B cell (primary cell): ENCODE measurements at regions not wholly inside any gene's neighbourhood (a gene's known extent, or its start where the extent isn't known, plus 50 kb on each side); places are given as distances from the start of the nearest gene placed in this dataset.

Experiments used
- ATAC-seq: fragments of 200-7000 bp; cut with Tn5 transposase; one replicate; pipeline ENCODE4 v1.10.0; 2021; ENCODE audit warnings: low read depth, mild to moderate bottlenecking, moderate number of reproducible peaks, moderate library complexity
- CTCF ChIA-PET: fragments of 350-600 bp; sonication (Branson Sonifier 250); formaldehyde crosslinking; loops from one replicate; lab custom pipeline; 2021; ENCODE audit warnings: antibody characterized with exemption, inconsistent platforms; lab: Charles Lee
- POLR2A ChIA-PET: fragments of 350-600 bp; sonication (Branson Sonifier 250); formaldehyde crosslinking; loops from one replicate; lab custom pipeline; 2021; ENCODE audit warnings: antibody characterized with exemption; lab: Charles Lee
- DNase-seq: peaks from one replicate; pipeline ENCODE4 v3.0.0; 2013
- H2AFZ ChIP-seq: 2 replicates; pipeline ENCODE4 v1.6.1; 2012; ENCODE audit warnings: mild to moderate bottlenecking, low read depth, low read length; ENCODE audit not compliant: insufficient read depth, poor library complexity, severe bottlenecking
- H3K27ac ChIP-seq, 2 donors: 1 replicate in 1 of 2; 2 replicates in 1 of 2; pipeline ENCODE4 v1.5.1; 2012 to 2013; ENCODE audit warnings: low read length in 2 of 2, mild to moderate bottlenecking in 2 of 2, moderate library complexity in 1 of 2
- H3K27me3 ChIP-seq, 4 experiments: fragments of 200-600 bp in 1 of 4; sonication (generic) in 1 of 4; replicated peaks in 1 of 4; 1 replicate in 2 of 4; 2 replicates in 2 of 4; pipeline versions ENCODE4 v1.6.1 to v1.7.0; 2013 to 2016; ENCODE audit warnings: low read length in 3 of 4, mild to moderate bottlenecking in 2 of 4, mixed read lengths in 1 of 4, moderate library complexity in 1 of 4; ENCODE audit not compliant: insufficient read depth in 4 of 4, control insufficient read depth in 3 of 4; ENCODE audit errors: control extremely low read depth in 1 of 4
- H3K36me3 ChIP-seq, 2 experiments: replicated peaks in 1 of 2; 1 replicate in 1 of 2; 2 replicates in 1 of 2; pipeline versions ENCODE4 v1.6.1 to v1.7.1; 2013; ENCODE audit warnings: low read length in 1 of 2; ENCODE audit not compliant: insufficient read depth in 2 of 2, control insufficient read depth in 1 of 2; ENCODE audit errors: control extremely low read depth in 1 of 2, extremely low read depth in 1 of 2
- H3K4me1 ChIP-seq, 2 donors: fragments of 200-600 bp in 1 of 2; sonication (generic) in 1 of 2; 1 replicate in 1 of 2; 2 replicates in 1 of 2; pipeline versions ENCODE4 v1.5.1 to v1.6.1; 2013 to 2017; ENCODE audit warnings: low read length in 2 of 2; ENCODE audit not compliant: control insufficient read depth in 2 of 2, insufficient read depth in 2 of 2
- H3K4me2 ChIP-seq: replicated peaks from 2 replicates; pipeline ENCODE3; 2012; ENCODE audit warnings: mild to moderate bottlenecking, low read depth, low read length; ENCODE audit not compliant: poor library complexity, severe bottlenecking
- H3K4me3 ChIP-seq, 5 experiments: fragments of 200-600 bp in 1 of 5; sonication (generic) in 1 of 5; 1 replicate in 3 of 5; 2 replicates in 2 of 5; pipeline versions ENCODE4 v1.5.1 to v1.7.0; 2011 to 2016; ENCODE audit warnings: low read length in 4 of 5, mild to moderate bottlenecking in 4 of 5, low read depth in 2 of 5, control low read depth in 1 of 5, moderate library complexity in 1 of 5; ENCODE audit not compliant: insufficient read depth in 1 of 5; ENCODE audit errors: control extremely low read depth in 1 of 5, extremely low read depth in 1 of 5
- H3K79me2 ChIP-seq: fragments of 200-600 bp; sonication (generic); one replicate; pipeline ENCODE4 v1.6.0; 2016; ENCODE audit warnings: low read length; ENCODE audit not compliant: control insufficient read depth, insufficient read depth
- H3K9ac ChIP-seq: fragments of 200-600 bp; sonication (generic); 2 replicates; pipeline ENCODE4 v1.6.1; 2017; ENCODE audit warnings: mild to moderate bottlenecking, low read length, moderate library complexity
- H3K9me3 ChIP-seq, 3 donors: one replicate each; pipeline versions ENCODE4 v1.6.1 to v1.7.1; 2013; ENCODE audit warnings: low read length in 2 of 3; ENCODE audit not compliant: control insufficient read depth in 2 of 3, insufficient read depth in 1 of 3; ENCODE audit errors: control extremely low read depth in 1 of 3
- H4K20me1 ChIP-seq: 2 replicates; pipeline ENCODE4 v1.6.0; 2012; ENCODE audit warnings: mild to moderate bottlenecking, low read length; ENCODE audit not compliant: insufficient read depth, control insufficient read depth, poor library complexity, severe bottlenecking
- H3K27ac Mint-ChIP-seq: one replicate; pipeline ENCODE4 v1.8.0; 2021; ENCODE audit warnings: mixed read lengths
- H3K27me3 Mint-ChIP-seq: one replicate; pipeline ENCODE4 v1.8.0; 2021; ENCODE audit warnings: mixed read lengths
- H3K4me1 Mint-ChIP-seq: one replicate; pipeline ENCODE4 v1.8.0; 2021; ENCODE audit warnings: mixed read lengths
- H3K4me3 Mint-ChIP-seq: one replicate; pipeline ENCODE4 v1.8.0; 2021; ENCODE audit warnings: mixed read lengths
- H3K9me3 Mint-ChIP-seq: one replicate; pipeline ENCODE4 v1.8.0; 2022; ENCODE audit warnings: mixed read lengths; ENCODE audit not compliant: insufficient read depth
- EZH2 ChIP-seq: IDR thresholded peaks from 2 replicates; pipeline ENCODE4 v1.6.1; 2012; ENCODE audit warnings: borderline replicate concordance, low read depth, mild to moderate bottlenecking, moderate library complexity, low read length; ENCODE audit not compliant: insufficient read depth, poor library complexity, severe bottlenecking
- WGBS: methylation state at CpG from one replicate; pipeline ENCODE4 v1.1.5; 2013; ENCODE audit warnings: missing lambda C conversion rate; ENCODE audit not compliant: insufficient coverage; 5-methylcytosine and 5-hydroxymethylcytosine counted together
- intact Hi-C: fragments of 100-400 bp; cut with micrococcal nuclease; formaldehyde crosslinking; loops from one replicate; pipeline ENCODE4 v1.10.0; 2022
- TF ChIP-seq, protein P1 (sequence below): fragments of 200-600 bp; IDR thresholded peaks from one replicate; pipeline ENCODE4 v1.8.0; 2022; ENCODE audit warnings: antibody characterized with exemption, mild to moderate bottlenecking

DNA sequence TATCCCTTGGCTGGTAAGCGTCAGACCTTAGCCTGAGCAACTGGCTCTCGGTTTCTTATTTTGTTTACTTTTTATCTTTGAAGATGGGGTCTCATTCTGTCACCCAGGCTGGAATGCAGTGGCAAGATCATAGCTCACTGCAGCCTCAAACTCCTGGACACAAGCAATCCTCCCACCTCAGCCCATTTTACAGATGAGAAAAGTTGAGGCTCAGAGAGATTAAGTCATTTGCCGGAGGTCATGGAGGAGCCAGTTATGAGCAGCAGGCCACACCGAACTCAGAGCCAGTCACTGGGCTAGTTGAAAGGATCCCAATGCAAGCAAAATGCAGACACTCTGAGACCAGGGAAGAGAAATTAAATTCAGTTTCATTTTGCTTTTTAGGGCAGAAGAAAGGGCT is 293.6 kb downstream of the SHQ1 start:
- Histone ChIP-seq H3K4me1 (peaks cover 24 to 30% of the 10 kb centered on the region in 2 donors), H3K36me3 (no peaks in the 10 kb centered on the region), H3K27me3 (no peaks in the 10 kb centered on the region), H3K4me3 (no peak overlapping the region), H3K9me3 (peaks cover 0 to 22% (median 8%) of the 10 kb centered on the region in 3 donors), H3K9ac (no peak overlapping the region), H2AFZ (no peak overlapping the region), H3K27ac (no peak overlapping the region), H3K79me2 (no peaks in the 10 kb centered on the region), H4K20me1 (no peaks in the 10 kb centered on the region), H3K4me2 (no peak overlapping the region)
- peaks cover 37% of the 10 kb centered on the region for H3K4me1 Mint-ChIP-seq
- peaks cover 3% of the 10 kb centered on the region for H3K27me3 Mint-ChIP-seq
- H3K4me3 Mint-ChIP-seq, result no peak overlapping the region
- H3K27ac Mint-ChIP-seq, result no peak overlapping the region
- intact Hi-C loops, result no loop called here
- ChIA-PET CTCF (no interaction called here), POLR2A (no interaction called here)
- H3K9me3 Mint-ChIP-seq, result peaks cover 10% of the 10 kb centered on the region
- DNase-seq, result no peak
- 95% methylated on average over 2 of the region's 4 CpGs for WGBS
- TF ChIP-seq, protein P1, sequence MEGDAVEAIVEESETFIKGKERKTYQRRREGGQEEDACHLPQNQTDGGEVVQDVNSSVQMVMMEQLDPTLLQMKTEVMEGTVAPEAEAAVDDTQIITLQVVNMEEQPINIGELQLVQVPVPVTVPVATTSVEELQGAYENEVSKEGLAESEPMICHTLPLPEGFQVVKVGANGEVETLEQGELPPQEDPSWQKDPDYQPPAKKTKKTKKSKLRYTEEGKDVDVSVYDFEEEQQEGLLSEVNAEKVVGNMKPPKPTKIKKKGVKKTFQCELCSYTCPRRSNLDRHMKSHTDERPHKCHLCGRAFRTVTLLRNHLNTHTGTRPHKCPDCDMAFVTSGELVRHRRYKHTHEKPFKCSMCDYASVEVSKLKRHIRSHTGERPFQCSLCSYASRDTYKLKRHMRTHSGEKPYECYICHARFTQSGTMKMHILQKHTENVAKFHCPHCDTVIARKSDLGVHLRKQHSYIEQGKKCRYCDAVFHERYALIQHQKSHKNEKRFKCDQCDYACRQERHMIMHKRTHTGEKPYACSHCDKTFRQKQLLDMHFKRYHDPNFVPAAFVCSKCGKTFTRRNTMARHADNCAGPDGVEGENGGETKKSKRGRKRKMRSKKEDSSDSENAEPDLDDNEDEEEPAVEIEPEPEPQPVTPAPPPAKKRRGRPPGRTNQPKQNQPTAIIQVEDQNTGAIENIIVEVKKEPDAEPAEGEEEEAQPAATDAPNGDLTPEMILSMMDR, result no peak
- TF ChIP-seq EZH2, result no peak
- no peak for ATAC-seq

DNA sequence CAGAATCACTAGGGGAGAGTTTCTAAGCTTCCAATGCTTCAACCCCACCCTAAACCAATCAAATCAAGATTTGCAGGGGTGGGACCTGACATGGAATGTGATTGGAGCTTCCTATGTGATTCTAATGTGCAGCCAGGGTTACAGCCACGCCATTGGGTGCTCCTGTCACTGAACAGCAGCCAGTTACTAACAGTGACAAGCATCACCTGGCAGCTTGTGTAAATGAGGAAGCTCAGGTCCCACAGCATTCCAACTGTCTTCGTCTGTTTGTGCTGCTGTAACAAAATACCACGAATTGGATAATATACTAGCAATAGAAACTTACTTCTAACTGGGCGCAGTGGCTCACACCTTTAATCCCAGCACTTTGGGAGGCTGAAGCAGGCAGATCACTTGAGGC is 294.9 kb downstream of the SHQ1 start:
- Histone ChIP-seq H3K4me1 (peaks cover 12 to 20% of the 10 kb centered on the region in 2 donors), H3K27me3 (no peaks in the 10 kb centered on the region), H3K79me2 (no peaks in the 10 kb centered on the region), H3K4me3 (no peak overlapping the region), H3K27ac (no peak overlapping the region), H4K20me1 (no peaks in the 10 kb centered on the region), H3K9me3 (peaks cover 0 to 23% (median 8%) of the 10 kb centered on the region in 3 donors), H3K9ac (no peak overlapping the region), H3K36me3 (no peaks in the 10 kb centered on the region), H3K4me2 (no peak overlapping the region), H2AFZ (no peak overlapping the region)
- H3K27ac Mint-ChIP-seq, result no peak overlapping the region
- TF ChIP-seq, protein P1, result no peak
- no peak for TF ChIP-seq EZH2
- peaks cover 10% of the 10 kb centered on the region for H3K9me3 Mint-ChIP-seq
- 65% methylated on average over 4 of the region's 4 CpGs for WGBS
- intact Hi-C loops, result no loop called here
- peaks cover 3% of the 10 kb centered on the region for H3K27me3 Mint-ChIP-seq
- no peak for ATAC-seq
- CTCF ChIA-PET, result no interaction called here
- peaks cover 28% of the 10 kb centered on the region for H3K4me1 Mint-ChIP-seq
- POLR2A ChIA-PET, result interaction anchor here (0.6 kb wide), 1 partner anchor 365 kb away, joined by 8 read pairs; no protein-coding TSS in a partner anchor
- no peak for DNase-seq
- H3K4me3 Mint-ChIP-seq, result no peak overlapping the region
